OCI-LY7 (cell line): ENCODE measurements at regions not wholly inside any gene's neighbourhood (a gene's known extent, or its start where the extent isn't known, plus 50 kb on each side); places are given as distances from the start of the nearest gene placed in this dataset.

Experiments used
- CTCF ChIP-seq: fragments of 200-600 bp; sonication (generic); conservative IDR thresholded peaks from 2 replicates; pipeline ENCODE4 v1.5.1; 2014; ENCODE audit warnings: mild to moderate bottlenecking, antibody characterized with exemption, low read length, moderate library complexity, mixed read lengths
- EZH2phosphoT487 ChIP-seq: fragments of 200-600 bp; sonication (generic); IDR thresholded peaks from 2 replicates; pipeline ENCODE4 v1.6.1; 2018; ENCODE audit warnings: low read depth, borderline replicate concordance, mild to moderate bottlenecking, mixed run types, antibody characterized with exemption, low read length, moderate library complexity, mixed read lengths

GRCh38 chr4:4645743-4646142, 103.9 kb upstream of the STX18 start:
- TF ChIP-seq CTCF: no peak
- no peak for TF ChIP-seq EZH2phosphoT487
